ENCODE measurements at regions not wholly inside any gene's neighbourhood (a gene's known extent, or its start where the extent isn't known, plus 50 kb on each side); places are given as distances from the start of the nearest gene placed in this dataset.

- TF ChIP-seq ZNF622 (IDR thresholded peaks at IDR 0.05) (no peak), PRDM15 (CRISPR knock-in tag; IDR thresholded peaks at IDR 0.05) (no peak), EZH2 (IDR thresholded peaks at IDR 0.05; ENCODE audit: borderline replicate concordance, control insufficient read depth, low read depth, low read length) (no peak), IRF4 (IDR thresholded peaks at IDR 0.05; ENCODE audit: low read depth, low read length) (no peak), ZBED1 (IDR thresholded peaks at IDR 0.05; ENCODE audit: borderline replicate concordance) (no peak), CHD4 (IDR thresholded peaks at IDR 0.05) (no peak)
Measured at GRCh38 chr6:82629921-82630320, 266.3 kb downstream of the TPBG start (continued).

- Histone ChIP-seq H3K4me1 (ENCODE audit: control insufficient read depth, insufficient read depth, low read length) (no peaks in the 10 kb centered on the region), H3K27ac (ENCODE audit: control insufficient read depth, insufficient read depth) (no peak overlapping the region), H3K79me2 (ENCODE audit: control insufficient read depth, insufficient read depth, low read length) (no peaks in the 10 kb centered on the region), H3K27me3 (replicated peaks in 1 of 2; ENCODE audit: control insufficient read depth in 2 of 2, insufficient read depth in 2 of 2, low read length in 1 of 2) (no peaks in the 10 kb centered on the region), H4K20me1 (ENCODE audit: control insufficient read depth, insufficient read depth) (no peaks in the 10 kb centered on the region), H3K36me3 (ENCODE audit: control insufficient read depth in 2 of 2, insufficient read depth in 2 of 2, low read length in 1 of 2) (no peaks in the 10 kb centered on the region), H2AFZ (ENCODE audit: control insufficient read depth, low read depth, low read length) (no peak overlapping the region), H3K9me3 (replicated peaks; ENCODE audit: control insufficient read depth, insufficient read depth, low read length) (no peaks in the 10 kb centered on the region), H3K4me3 (no peak overlapping the region), H3K9ac (ENCODE audit: control insufficient read depth, insufficient read depth, low read length) (no peak overlapping the region), H3K4me2 (ENCODE audit: control insufficient read depth, insufficient read depth) (no peak overlapping the region)
- CTCF ChIA-PET = no interaction called here
- in situ Hi-C loops (cut with MboI) (no loop called here), intact Hi-C loops (cut with micrococcal nuclease; ENCODE audit: unreplicated experiment) (no loop called here)
- BruUV-seq (replicated peaks) = no TSS peak
- no peak for DNase-seq (ENCODE audit: low read depth, low spot score)
- FAIRE-seq = no peak
- RAD21 ChIA-PET (ENCODE audit: unreplicated experiment) = no interaction called here
- ATAC-seq = no peak
- SMC1A ChIA-PET (ENCODE audit: uncharacterized antibody, unreplicated experiment) = interaction anchor here (0.9 kb wide), 1 partner anchor 424 kb away, joined by 3 read pairs; the partner anchor contains the start of gene UBE3D
- TF ChIP-seq E4F1 (IDR thresholded peaks at IDR 0.05; ENCODE audit: borderline replicate concordance, partially characterized antibody) (no peak), HDGF (IDR thresholded peaks at IDR 0.05) (no peak), RAD21 (IDR thresholded peaks at IDR 0.05; ENCODE audit: insufficient read depth, low read depth, low read length) (no peak), CEBPB (IDR thresholded peaks at IDR 0.05; ENCODE audit: borderline replicate concordance in 1 of 2, low read depth in 2 of 2, low read length in 2 of 2) (no peak), PAX8 (IDR thresholded peaks at IDR 0.05) (no peak), TBL1XR1 (IDR thresholded peaks at IDR 0.05; ENCODE audit: low read depth, low read length) (no peak), NKRF (conservative IDR thresholded peaks at IDR 0.05) (no peak), ETV6 (conservative IDR thresholded peaks at IDR 0.05 in 1 of 2, IDR thresholded peaks at IDR 0.05 in 1 of 2; ENCODE audit: borderline replicate concordance in 1 of 2, low read depth in 1 of 2) (no peak), ESRRA (IDR thresholded peaks at IDR 0.05; ENCODE audit: low read length) (no peak)
- POLR2A ChIA-PET = no interaction called here
- WGBS (ENCODE audit: insufficient coverage, insufficient replicate concordance, low lambda C conversion rate, missing lambda C conversion rate) = 0% methylated on average over 1 of the region's 1 CpG
Measured at GRCh38 chr6:82641677-82642076, 278.1 kb downstream of the TPBG start.
